Uterus (tissue), 3 donors: ENCODE measurements at regions not wholly inside any gene's neighbourhood (a gene's known extent, or its start where the extent isn't known, plus 50 kb on each side); places are given as distances from the start of the nearest gene placed in this dataset.

Source experiments
- DNase-seq, 2 donors: peaks; one replicate each; pipeline ENCODE4 v3.0.0-alpha.2; 2019 to 2020
- H3K27ac ChIP-seq, 2 donors: fragments of 200-600 bp; sonication (generic); 1 replicate in 1 of 2; 2 replicates in 1 of 2; pipeline ENCODE4 v1.5.1; 2016 to 2018
- H3K27me3 ChIP-seq, 2 donors: fragments of 200-600 bp; sonication (generic); one replicate each; pipeline ENCODE4 v1.5.1; 2018 to 2019; ENCODE audit warnings: control low read depth in 1 of 2
- H3K36me3 ChIP-seq, 2 donors: fragments of 200-600 bp; sonication (generic); one replicate each; pipeline ENCODE4 v1.5.1; 2019; ENCODE audit warnings: control low read depth in 1 of 2
- H3K4me1 ChIP-seq, 2 donors: fragments of 200-600 bp; sonication (generic); one replicate each; pipeline ENCODE4 v1.5.1; 2018 to 2019; ENCODE audit warnings: control low read depth in 1 of 2
- H3K4me3 ChIP-seq, 2 donors: fragments of 200-600 bp; sonication (generic); 1 replicate in 1 of 2; 2 replicates in 1 of 2; pipeline ENCODE4 v1.5.1; 2018 to 2019; ENCODE audit warnings: mild to moderate bottlenecking in 1 of 2
- H3K9me3 ChIP-seq, 2 donors: fragments of 200-600 bp; sonication (generic); one replicate each; pipeline ENCODE4 v1.5.1; 2019; ENCODE audit warnings: control low read depth in 1 of 2
- POLR2A ChIP-seq, 2 donors: fragments of 450-650 bp; IDR thresholded peaks; one replicate each; pipeline ENCODE4 v1.6.1; 2016; ENCODE audit warnings: antibody characterized with exemption in 2 of 2, mild to moderate bottlenecking in 1 of 2, moderate library complexity in 1 of 2
- intact Hi-C: fragments of 100-400 bp; cut with DNase I; formaldehyde crosslinking; loops from one replicate; pipeline ENCODE4 v1.15.1; 2023; ENCODE audit warnings: low total_unique reads
- TF ChIP-seq, protein P1 (sequence below), 4 experiments: fragments of 200-600 bp in 2 of 4; fragments of 450-650 bp in 2 of 4; sonication (generic) in 2 of 4; IDR thresholded peaks; one replicate each; pipeline ENCODE4 v1.5.1; 2016 to 2019; ENCODE audit warnings: antibody characterized with exemption in 4 of 4, mild to moderate bottlenecking in 2 of 4, moderate library complexity in 1 of 4
- donor health status: DM: yes; HTN: yes; CAD: no.

GRCh38 chr5:138657360-138657759, 82.2 kb upstream of the HSPA9 start:
- Histone ChIP-seq H3K4me3 (no peak overlapping the region), H3K36me3 (no peaks in the 10 kb centered on the region), H3K4me1 (no peaks in the 10 kb centered on the region), H3K27me3 (no peaks in the 10 kb centered on the region), H3K27ac (no peak overlapping the region), H3K9me3 (no peaks in the 10 kb centered on the region)
- TF ChIP-seq POLR2A (IDR thresholded peaks at IDR 0.05), result no peak
- TF ChIP-seq, protein P1, sequence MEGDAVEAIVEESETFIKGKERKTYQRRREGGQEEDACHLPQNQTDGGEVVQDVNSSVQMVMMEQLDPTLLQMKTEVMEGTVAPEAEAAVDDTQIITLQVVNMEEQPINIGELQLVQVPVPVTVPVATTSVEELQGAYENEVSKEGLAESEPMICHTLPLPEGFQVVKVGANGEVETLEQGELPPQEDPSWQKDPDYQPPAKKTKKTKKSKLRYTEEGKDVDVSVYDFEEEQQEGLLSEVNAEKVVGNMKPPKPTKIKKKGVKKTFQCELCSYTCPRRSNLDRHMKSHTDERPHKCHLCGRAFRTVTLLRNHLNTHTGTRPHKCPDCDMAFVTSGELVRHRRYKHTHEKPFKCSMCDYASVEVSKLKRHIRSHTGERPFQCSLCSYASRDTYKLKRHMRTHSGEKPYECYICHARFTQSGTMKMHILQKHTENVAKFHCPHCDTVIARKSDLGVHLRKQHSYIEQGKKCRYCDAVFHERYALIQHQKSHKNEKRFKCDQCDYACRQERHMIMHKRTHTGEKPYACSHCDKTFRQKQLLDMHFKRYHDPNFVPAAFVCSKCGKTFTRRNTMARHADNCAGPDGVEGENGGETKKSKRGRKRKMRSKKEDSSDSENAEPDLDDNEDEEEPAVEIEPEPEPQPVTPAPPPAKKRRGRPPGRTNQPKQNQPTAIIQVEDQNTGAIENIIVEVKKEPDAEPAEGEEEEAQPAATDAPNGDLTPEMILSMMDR (IDR thresholded peaks at IDR 0.05), result no peak
- DNase-seq, result no peak
- intact Hi-C loops, result no loop called here

- no peaks in the 10 kb centered on the region for H3K36me3 ChIP-seq
- no peak overlapping the region for H3K4me3 ChIP-seq
- intact Hi-C loops, result no loop called here
- H3K9me3 ChIP-seq, result no peaks in the 10 kb centered on the region
- H3K27ac ChIP-seq, result no peak overlapping the region
- H3K27me3 ChIP-seq, result no peaks in the 10 kb centered on the region
- TF ChIP-seq, protein P1 (IDR thresholded peaks at IDR 0.05), result no peak
- no peak for TF ChIP-seq POLR2A (IDR thresholded peaks at IDR 0.05)
- H3K4me1 ChIP-seq, result no peaks in the 10 kb centered on the region
- no peak for DNase-seq
Measured at GRCh38 chr5:138656916-138657315, 81.7 kb upstream of the HSPA9 start.

GRCh38 chr5:138655530-138656190, 80.5 kb upstream of the HSPA9 start:
- Histone ChIP-seq H3K4me3 (no peak overlapping the region), H3K27me3 (no peaks in the 10 kb centered on the region), H3K4me1 (no peaks in the 10 kb centered on the region), H3K36me3 (no peaks in the 10 kb centered on the region), H3K27ac (no peak overlapping the region), H3K9me3 (no peaks in the 10 kb centered on the region)
- TF ChIP-seq, protein P1 (IDR thresholded peaks at IDR 0.05), result no peak
- no peak for TF ChIP-seq POLR2A (IDR thresholded peaks at IDR 0.05)
- peak in 1 of 2 donors; percentile 42 for DNase-seq
- intact Hi-C loops, result no loop called here

GRCh38 chr5:138654281-138654867, 79.2 kb upstream of the HSPA9 start:
- no peaks in the 10 kb centered on the region for H3K4me1 ChIP-seq
- no peaks in the 10 kb centered on the region for H3K27me3 ChIP-seq
- TF ChIP-seq, protein P1 (IDR thresholded peaks at IDR 0.05), result no peak
- no peak for TF ChIP-seq POLR2A (IDR thresholded peaks at IDR 0.05)
- no peak for DNase-seq
- no peak overlapping the region for H3K4me3 ChIP-seq
- intact Hi-C loops, result no loop called here
- H3K27ac ChIP-seq, result no peak overlapping the region
- no peaks in the 10 kb centered on the region for H3K9me3 ChIP-seq
- no peaks in the 10 kb centered on the region for H3K36me3 ChIP-seq

DNA sequence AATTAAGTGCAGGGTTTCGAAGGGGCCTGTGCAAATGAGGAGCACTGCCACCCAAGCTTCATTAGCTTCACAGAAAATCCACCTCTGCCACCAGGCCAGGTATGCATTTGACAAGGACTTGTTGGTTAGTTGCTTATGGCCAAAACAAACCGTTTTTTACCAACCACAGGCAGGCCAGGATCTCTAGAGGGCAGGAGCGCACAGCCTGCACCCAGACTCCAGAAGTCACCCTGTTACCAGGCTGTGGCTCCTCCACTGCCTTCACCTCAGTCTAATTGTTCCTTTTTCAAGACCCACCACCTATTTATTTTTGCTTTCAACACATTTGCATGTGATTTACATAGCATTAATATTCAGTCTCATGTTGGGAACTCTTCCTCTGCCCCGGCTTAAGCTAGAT, 78.3 kb upstream of the HSPA9 start:
- Histone ChIP-seq H3K36me3 (no peaks in the 10 kb centered on the region), H3K9me3 (no peaks in the 10 kb centered on the region), H3K4me3 (no peak overlapping the region), H3K27me3 (no peaks in the 10 kb centered on the region), H3K27ac (no peak overlapping the region), H3K4me1 (no peaks in the 10 kb centered on the region)
- intact Hi-C loops, result no loop called here
- TF ChIP-seq, protein P1 (IDR thresholded peaks at IDR 0.05), result no peak
- TF ChIP-seq POLR2A (IDR thresholded peaks at IDR 0.05), result no peak
- no peak for DNase-seq
